ENCODE measurements at regions not wholly inside any gene's neighbourhood (a gene's known extent, or its start where the extent isn't known, plus 50 kb on each side); places are given as distances from the start of the nearest gene placed in this dataset.

DNA sequence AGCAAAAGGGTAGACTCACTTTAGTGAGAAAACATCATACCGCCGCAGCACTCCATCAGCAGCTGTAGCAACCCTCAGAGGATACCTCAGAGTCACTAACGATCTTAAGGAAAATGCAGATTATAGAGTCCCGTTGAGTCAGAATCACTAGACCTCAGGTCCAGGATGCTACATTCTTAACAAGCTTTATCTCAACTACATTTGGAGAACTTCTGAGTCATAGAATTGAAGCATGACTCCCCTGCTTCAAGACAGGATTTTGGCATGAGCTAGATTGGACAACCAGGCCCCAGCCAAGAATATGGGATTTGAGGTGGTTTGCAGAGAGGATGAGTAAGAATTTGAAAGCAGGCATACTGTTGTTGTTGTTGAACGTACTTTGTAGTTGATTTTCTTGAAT, 118.9 kb upstream of the UBL3 start:
- DNase-seq (ENCODE audit: low spot score), result no peak
- in situ Hi-C loops (cut with MboI; ENCODE audit: low pct_unique_long_range_greater_than_20kb, low sequenced_read_pairs, unreplicated experiment), result no loop called here
- no peak for TF ChIP-seq CTCF (IDR thresholded peaks at IDR 0.05; ENCODE audit: extremely low read depth, insufficient read depth, missing control alignments)

DNA sequence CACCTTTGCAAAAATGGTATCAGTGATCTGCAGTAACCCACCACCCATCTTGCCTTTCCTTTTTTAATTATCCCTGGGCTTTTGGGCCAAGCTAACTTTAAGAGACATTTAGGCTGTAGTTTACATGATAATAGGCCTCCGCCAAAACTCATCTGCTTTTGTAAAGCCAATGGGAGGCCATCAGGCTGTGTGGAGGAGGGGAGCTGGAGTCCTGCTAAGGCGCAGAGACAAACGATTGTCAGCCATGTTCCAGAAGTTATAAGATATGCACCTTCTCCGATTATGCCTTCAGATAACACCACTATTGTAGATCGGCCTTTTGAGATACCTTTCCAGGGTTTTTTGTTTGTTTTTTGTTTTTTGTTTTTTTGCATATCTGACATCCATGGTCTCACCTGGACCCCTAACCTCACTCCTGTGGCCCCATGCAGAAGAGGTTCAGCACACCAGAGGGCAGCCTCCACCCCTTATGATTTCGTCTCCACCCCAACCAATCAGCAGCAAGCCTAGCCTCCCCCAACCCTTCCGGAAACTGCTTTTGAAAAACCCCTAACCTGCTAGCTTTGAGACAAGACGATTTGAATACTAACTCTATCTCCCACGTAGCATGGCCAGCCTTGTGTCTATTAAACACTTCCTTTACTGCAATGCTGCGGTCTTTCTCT, 113.9 kb upstream of the UBL3 start:
- no peak for TF ChIP-seq CTCF (IDR thresholded peaks at IDR 0.05; ENCODE audit: extremely low read depth, insufficient read depth, missing control alignments)
- DNase-seq (ENCODE audit: low spot score), result no peak
- in situ Hi-C loops (cut with MboI; ENCODE audit: low pct_unique_long_range_greater_than_20kb, low sequenced_read_pairs, unreplicated experiment), result no loop called here

- TF ChIP-seq CTCF (IDR thresholded peaks at IDR 0.05; ENCODE audit: extremely low read depth, insufficient read depth, missing control alignments), result no peak
- in situ Hi-C loops (cut with MboI; ENCODE audit: low pct_unique_long_range_greater_than_20kb, low sequenced_read_pairs, unreplicated experiment), result no loop called here
- DNase-seq (ENCODE audit: low spot score), result no peak
Measured at GRCh38 chr13:29963089-29963488, 112.7 kb upstream of the UBL3 start.

DNA sequence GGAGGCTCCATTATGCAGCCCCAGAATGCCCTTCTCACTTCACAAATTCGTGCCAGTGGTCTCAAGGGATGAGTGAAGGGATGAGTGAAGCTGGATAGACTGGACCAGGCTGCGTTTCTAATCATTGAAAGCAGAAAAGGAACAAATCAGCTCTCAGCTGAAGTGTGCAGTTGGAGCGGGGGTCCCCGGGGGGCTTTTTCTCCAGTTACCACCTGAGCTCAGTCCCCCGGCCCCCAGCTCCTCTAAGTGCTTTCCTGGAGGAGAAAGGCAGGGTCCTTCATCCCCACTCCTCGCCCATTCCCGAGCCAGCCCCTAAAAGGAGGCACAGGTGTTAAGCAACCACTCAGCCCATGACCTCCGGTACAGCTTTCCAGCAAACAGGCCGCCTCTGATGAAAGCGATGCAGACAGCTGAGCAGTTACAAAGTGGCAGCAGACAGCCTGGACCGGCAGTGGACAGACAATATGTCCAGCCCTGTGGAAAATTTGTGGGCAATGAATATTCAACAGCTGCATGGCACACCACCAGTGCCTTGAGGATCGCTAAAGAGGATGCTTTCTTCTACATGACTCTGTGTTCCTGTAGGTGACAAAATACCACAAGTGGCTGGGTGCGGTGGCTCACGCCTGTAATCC, 110.7 kb upstream of the UBL3 start:
- in situ Hi-C loops (cut with MboI; ENCODE audit: low pct_unique_long_range_greater_than_20kb, low sequenced_read_pairs, unreplicated experiment), result no loop called here
- TF ChIP-seq CTCF (IDR thresholded peaks at IDR 0.05; ENCODE audit: extremely low read depth, insufficient read depth, missing control alignments), result no peak
- DNase-seq (ENCODE audit: low spot score), result no peak

- DNase-seq (ENCODE audit: low spot score), result no peak
- no peak for TF ChIP-seq CTCF (IDR thresholded peaks at IDR 0.05; ENCODE audit: extremely low read depth, insufficient read depth, missing control alignments)
- in situ Hi-C loops (cut with MboI; ENCODE audit: low pct_unique_long_range_greater_than_20kb, low sequenced_read_pairs, unreplicated experiment), result no loop called here
Measured at GRCh38 chr13:29959603-29960002, 109.2 kb upstream of the UBL3 start.

DNA sequence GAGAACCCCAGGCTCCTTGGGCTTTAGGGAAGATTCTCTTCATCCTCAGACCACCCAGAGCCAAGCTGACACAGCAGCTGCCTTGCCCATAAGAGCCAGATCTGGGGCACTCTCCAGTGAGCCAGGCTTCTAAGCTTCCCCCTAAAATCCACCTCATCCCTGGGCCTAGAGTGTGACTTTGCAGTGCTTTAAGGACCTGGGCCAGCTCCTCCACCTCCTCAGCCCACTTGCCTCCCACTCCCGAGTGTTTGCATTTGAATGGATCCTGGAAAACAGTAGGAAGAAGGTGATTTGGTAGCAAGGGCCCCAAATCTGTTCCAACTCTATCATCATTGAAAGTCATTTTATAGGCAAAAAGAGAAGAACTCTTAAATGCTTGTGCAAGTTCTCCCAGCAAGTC, 108.7 kb upstream of the UBL3 start:
- in situ Hi-C loops (cut with MboI; ENCODE audit: low pct_unique_long_range_greater_than_20kb, low sequenced_read_pairs, unreplicated experiment), result no loop called here
- no peak for TF ChIP-seq CTCF (IDR thresholded peaks at IDR 0.05; ENCODE audit: extremely low read depth, insufficient read depth, missing control alignments)
- DNase-seq (ENCODE audit: low spot score), result no peak

Measured in GM13977 (cell line).